ENCODE measurements at regions not wholly inside any gene's neighbourhood (a gene's known extent, or its start where the extent isn't known, plus 50 kb on each side); places are given as distances from the start of the nearest gene placed in this dataset.

GRCh38 chr16:9663588-9663987 lies 518.6 kb downstream of the GRIN2A start:
- Histone ChIP-seq H3K9ac (ENCODE audit: low read depth, low read length, poor library complexity, severe bottlenecking) (no peak overlapping the region), H3K36me3 (ENCODE audit: insufficient read depth, low read length) (no peaks in the 10 kb centered on the region), H3K79me2 (ENCODE audit: insufficient read depth, low read length) (no peaks in the 10 kb centered on the region), H2AFZ (ENCODE audit: low read length) (no peak overlapping the region), H3K27me3 (ENCODE audit: insufficient read depth, low read length, poor library complexity, severe bottlenecking) (no peaks in the 10 kb centered on the region), H3F3A (ENCODE audit: low read depth) (no peaks in the 10 kb centered on the region), H4K20me1 (ENCODE audit: insufficient read depth, low read length, poor library complexity, severe bottlenecking) (no peaks in the 10 kb centered on the region), H3K4me2 (ENCODE audit: low read depth, low read length, poor library complexity, severe bottlenecking) (no peak overlapping the region), H3K4me3 (ENCODE audit: low read length, poor library complexity, severe bottlenecking) (no peak overlapping the region), H3K4me1 (ENCODE audit: insufficient read depth, low read length, poor library complexity, severe bottlenecking) (no peaks in the 10 kb centered on the region), H3K9me2 (replicated peaks; ENCODE audit: low read depth, low read length) (no peaks in the 10 kb centered on the region), H3K9me3 (ENCODE audit: insufficient read depth, low read depth, low read length) (no peaks in the 10 kb centered on the region)
- TF ChIP-seq CTCF (conservative IDR thresholded peaks at IDR 0.05; ENCODE audit: low read length) = no peak
- TF ChIP-seq EZH2phosphoT487 (IDR thresholded peaks at IDR 0.05; ENCODE audit: borderline replicate concordance) = no peak

GRCh38 chr16:9665851-9666271 lies 516.4 kb downstream of the GRIN2A start:
- H3K36me3 ChIP-seq (ENCODE audit: insufficient read depth, low read length) = no peaks in the 10 kb centered on the region
- no peak overlapping the region for H3K4me2 ChIP-seq (ENCODE audit: low read depth, low read length, poor library complexity, severe bottlenecking)
- H3K9ac ChIP-seq (ENCODE audit: low read depth, low read length, poor library complexity, severe bottlenecking) = no peak overlapping the region
- H3K4me1 ChIP-seq (ENCODE audit: insufficient read depth, low read length, poor library complexity, severe bottlenecking) = no peaks in the 10 kb centered on the region
- H3K79me2 ChIP-seq (ENCODE audit: insufficient read depth, low read length) = no peaks in the 10 kb centered on the region
- H3K9me3 ChIP-seq (ENCODE audit: insufficient read depth, low read depth, low read length) = no peaks in the 10 kb centered on the region
- H2AFZ ChIP-seq (ENCODE audit: low read length) = no peak overlapping the region
- H4K20me1 ChIP-seq (ENCODE audit: insufficient read depth, low read length, poor library complexity, severe bottlenecking) = no peaks in the 10 kb centered on the region
- no peak overlapping the region for H3K4me3 ChIP-seq (ENCODE audit: low read length, poor library complexity, severe bottlenecking)
- no peaks in the 10 kb centered on the region for H3K27me3 ChIP-seq (ENCODE audit: insufficient read depth, low read length, poor library complexity, severe bottlenecking)
- TF ChIP-seq CTCF (conservative IDR thresholded peaks at IDR 0.05; ENCODE audit: low read length) (no peak), EZH2phosphoT487 (IDR thresholded peaks at IDR 0.05; ENCODE audit: borderline replicate concordance) (no peak)
- H3F3A ChIP-seq (ENCODE audit: low read depth) = no peaks in the 10 kb centered on the region
- no peaks in the 10 kb centered on the region for H3K9me2 ChIP-seq (replicated peaks; ENCODE audit: low read depth, low read length)

GRCh38 chr16:9666834-9667480 lies 515.3 kb downstream of the GRIN2A start:
- Histone ChIP-seq H3K9ac (ENCODE audit: low read depth, low read length, poor library complexity, severe bottlenecking) (no peak overlapping the region), H4K20me1 (ENCODE audit: insufficient read depth, low read length, poor library complexity, severe bottlenecking) (no peaks in the 10 kb centered on the region), H3K79me2 (ENCODE audit: insufficient read depth, low read length) (no peaks in the 10 kb centered on the region), H3K36me3 (ENCODE audit: insufficient read depth, low read length) (no peaks in the 10 kb centered on the region), H2AFZ (ENCODE audit: low read length) (no peak overlapping the region), H3K9me3 (ENCODE audit: insufficient read depth, low read depth, low read length) (no peaks in the 10 kb centered on the region), H3K27me3 (ENCODE audit: insufficient read depth, low read length, poor library complexity, severe bottlenecking) (no peaks in the 10 kb centered on the region), H3K4me3 (ENCODE audit: low read length, poor library complexity, severe bottlenecking) (no peak overlapping the region), H3F3A (ENCODE audit: low read depth) (no peaks in the 10 kb centered on the region), H3K4me2 (ENCODE audit: low read depth, low read length, poor library complexity, severe bottlenecking) (no peak overlapping the region), H3K9me2 (replicated peaks; ENCODE audit: low read depth, low read length) (no peaks in the 10 kb centered on the region), H3K4me1 (ENCODE audit: insufficient read depth, low read length, poor library complexity, severe bottlenecking) (no peaks in the 10 kb centered on the region)
- TF ChIP-seq EZH2phosphoT487 (IDR thresholded peaks at IDR 0.05; ENCODE audit: borderline replicate concordance) (no peak), CTCF (conservative IDR thresholded peaks at IDR 0.05; ENCODE audit: low read length) (no peak)
